DOHH2 (cell line): ENCODE measurements at regions not wholly inside any gene's neighbourhood (a gene's known extent, or its start where the extent isn't known, plus 50 kb on each side); places are given as distances from the start of the nearest gene placed in this dataset.

Experiments used
- EZH2phosphoT487 ChIP-seq: fragments of 200-600 bp; sonication (generic); IDR thresholded peaks from 2 replicates; pipeline ENCODE4 v1.6.1; 2017; ENCODE audit warnings: borderline replicate concordance, mild to moderate bottlenecking, antibody characterized with exemption, low read length, moderate library complexity, mixed read lengths
- TF ChIP-seq, protein P1 (sequence below): fragments of 200-600 bp; sonication (generic); IDR thresholded peaks from one replicate; pipeline ENCODE4 v1.5.1; 2014; ENCODE audit warnings: antibody characterized with exemption, mild to moderate bottlenecking, low read depth, low read length; ENCODE audit not compliant: poor library complexity, severe bottlenecking

DNA sequence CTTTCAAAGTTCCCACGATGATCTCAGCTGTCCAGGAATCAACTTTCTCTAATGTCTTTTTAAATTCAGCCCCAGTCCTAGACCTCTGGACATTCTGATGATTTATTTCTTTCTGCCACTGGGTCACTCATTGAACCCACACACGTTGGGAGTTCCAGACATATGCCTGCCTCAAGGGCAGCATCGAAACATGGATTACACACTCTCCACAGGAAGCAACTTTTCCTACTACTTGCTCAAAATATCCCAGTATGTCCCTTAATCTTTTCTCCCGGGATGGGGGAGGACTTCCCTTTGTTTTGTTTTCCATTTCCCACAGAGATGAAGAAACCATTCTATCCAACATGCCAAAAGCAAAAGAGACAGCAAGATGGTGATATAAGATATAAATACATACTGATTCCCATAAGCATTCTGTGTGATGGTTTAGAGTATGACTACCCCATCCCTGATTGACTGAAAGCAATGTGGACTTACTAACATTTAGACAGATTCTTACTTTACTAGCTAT is 79.8 kb upstream of the PPARGC1A start:
- TF ChIP-seq, protein P1, sequence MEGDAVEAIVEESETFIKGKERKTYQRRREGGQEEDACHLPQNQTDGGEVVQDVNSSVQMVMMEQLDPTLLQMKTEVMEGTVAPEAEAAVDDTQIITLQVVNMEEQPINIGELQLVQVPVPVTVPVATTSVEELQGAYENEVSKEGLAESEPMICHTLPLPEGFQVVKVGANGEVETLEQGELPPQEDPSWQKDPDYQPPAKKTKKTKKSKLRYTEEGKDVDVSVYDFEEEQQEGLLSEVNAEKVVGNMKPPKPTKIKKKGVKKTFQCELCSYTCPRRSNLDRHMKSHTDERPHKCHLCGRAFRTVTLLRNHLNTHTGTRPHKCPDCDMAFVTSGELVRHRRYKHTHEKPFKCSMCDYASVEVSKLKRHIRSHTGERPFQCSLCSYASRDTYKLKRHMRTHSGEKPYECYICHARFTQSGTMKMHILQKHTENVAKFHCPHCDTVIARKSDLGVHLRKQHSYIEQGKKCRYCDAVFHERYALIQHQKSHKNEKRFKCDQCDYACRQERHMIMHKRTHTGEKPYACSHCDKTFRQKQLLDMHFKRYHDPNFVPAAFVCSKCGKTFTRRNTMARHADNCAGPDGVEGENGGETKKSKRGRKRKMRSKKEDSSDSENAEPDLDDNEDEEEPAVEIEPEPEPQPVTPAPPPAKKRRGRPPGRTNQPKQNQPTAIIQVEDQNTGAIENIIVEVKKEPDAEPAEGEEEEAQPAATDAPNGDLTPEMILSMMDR, result no peak
- TF ChIP-seq EZH2phosphoT487, result no peak
